ENCODE measurements at regions not wholly inside any gene's neighbourhood (a gene's known extent, or its start where the extent isn't known, plus 50 kb on each side); places are given as distances from the start of the nearest gene placed in this dataset.

DNA sequence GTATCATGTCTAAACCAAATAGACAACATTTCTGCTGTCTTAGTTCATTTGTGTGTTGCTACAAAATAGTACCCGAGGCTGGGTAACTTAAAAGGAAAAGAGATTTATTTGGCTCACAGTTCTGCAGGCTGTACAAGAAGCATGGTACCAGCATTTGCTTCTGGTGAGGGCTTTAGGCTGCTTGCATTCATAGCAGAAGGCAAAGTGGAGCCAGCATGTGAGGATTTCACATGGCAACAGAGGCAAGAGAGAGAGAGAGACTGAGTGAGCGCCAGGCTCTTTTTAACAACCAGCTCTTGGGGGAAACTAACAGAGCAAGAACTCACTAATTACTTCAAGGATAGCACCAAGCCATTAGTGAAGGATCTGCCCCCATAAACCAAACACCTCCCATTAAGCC, 271.4 kb upstream of the SRRM4 start (continued):
- TF ChIP-seq, protein P1, sequence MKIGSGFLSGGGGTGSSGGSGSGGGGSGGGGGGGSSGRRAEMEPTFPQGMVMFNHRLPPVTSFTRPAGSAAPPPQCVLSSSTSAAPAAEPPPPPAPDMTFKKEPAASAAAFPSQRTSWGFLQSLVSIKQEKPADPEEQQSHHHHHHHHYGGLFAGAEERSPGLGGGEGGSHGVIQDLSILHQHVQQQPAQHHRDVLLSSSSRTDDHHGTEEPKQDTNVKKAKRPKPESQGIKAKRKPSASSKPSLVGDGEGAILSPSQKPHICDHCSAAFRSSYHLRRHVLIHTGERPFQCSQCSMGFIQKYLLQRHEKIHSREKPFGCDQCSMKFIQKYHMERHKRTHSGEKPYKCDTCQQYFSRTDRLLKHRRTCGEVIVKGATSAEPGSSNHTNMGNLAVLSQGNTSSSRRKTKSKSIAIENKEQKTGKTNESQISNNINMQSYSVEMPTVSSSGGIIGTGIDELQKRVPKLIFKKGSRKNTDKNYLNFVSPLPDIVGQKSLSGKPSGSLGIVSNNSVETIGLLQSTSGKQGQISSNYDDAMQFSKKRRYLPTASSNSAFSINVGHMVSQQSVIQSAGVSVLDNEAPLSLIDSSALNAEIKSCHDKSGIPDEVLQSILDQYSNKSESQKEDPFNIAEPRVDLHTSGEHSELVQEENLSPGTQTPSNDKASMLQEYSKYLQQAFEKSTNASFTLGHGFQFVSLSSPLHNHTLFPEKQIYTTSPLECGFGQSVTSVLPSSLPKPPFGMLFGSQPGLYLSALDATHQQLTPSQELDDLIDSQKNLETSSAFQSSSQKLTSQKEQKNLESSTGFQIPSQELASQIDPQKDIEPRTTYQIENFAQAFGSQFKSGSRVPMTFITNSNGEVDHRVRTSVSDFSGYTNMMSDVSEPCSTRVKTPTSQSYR (CRISPR knock-in tag; IDR thresholded peaks at IDR 0.05): no peak
- TF ChIP-seq, protein P2, sequence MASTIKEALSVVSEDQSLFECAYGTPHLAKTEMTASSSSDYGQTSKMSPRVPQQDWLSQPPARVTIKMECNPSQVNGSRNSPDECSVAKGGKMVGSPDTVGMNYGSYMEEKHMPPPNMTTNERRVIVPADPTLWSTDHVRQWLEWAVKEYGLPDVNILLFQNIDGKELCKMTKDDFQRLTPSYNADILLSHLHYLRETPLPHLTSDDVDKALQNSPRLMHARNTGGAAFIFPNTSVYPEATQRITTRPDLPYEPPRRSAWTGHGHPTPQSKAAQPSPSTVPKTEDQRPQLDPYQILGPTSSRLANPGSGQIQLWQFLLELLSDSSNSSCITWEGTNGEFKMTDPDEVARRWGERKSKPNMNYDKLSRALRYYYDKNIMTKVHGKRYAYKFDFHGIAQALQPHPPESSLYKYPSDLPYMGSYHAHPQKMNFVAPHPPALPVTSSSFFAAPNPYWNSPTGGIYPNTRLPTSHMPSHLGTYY (CRISPR knock-in tag; IDR thresholded peaks at IDR 0.05): no peak
- TF ChIP-seq GABPB1 (CRISPR knock-in tag; IDR thresholded peaks at IDR 0.05) (no peak), NFE2L1 (CRISPR knock-in tag; IDR thresholded peaks at IDR 0.05) (no peak), JAZF1 (CRISPR knock-in tag; IDR thresholded peaks at IDR 0.05) (no peak), CREM (CRISPR knock-in tag; IDR thresholded peaks at IDR 0.05) (no peak)
- TF ChIP-seq, protein P3, sequence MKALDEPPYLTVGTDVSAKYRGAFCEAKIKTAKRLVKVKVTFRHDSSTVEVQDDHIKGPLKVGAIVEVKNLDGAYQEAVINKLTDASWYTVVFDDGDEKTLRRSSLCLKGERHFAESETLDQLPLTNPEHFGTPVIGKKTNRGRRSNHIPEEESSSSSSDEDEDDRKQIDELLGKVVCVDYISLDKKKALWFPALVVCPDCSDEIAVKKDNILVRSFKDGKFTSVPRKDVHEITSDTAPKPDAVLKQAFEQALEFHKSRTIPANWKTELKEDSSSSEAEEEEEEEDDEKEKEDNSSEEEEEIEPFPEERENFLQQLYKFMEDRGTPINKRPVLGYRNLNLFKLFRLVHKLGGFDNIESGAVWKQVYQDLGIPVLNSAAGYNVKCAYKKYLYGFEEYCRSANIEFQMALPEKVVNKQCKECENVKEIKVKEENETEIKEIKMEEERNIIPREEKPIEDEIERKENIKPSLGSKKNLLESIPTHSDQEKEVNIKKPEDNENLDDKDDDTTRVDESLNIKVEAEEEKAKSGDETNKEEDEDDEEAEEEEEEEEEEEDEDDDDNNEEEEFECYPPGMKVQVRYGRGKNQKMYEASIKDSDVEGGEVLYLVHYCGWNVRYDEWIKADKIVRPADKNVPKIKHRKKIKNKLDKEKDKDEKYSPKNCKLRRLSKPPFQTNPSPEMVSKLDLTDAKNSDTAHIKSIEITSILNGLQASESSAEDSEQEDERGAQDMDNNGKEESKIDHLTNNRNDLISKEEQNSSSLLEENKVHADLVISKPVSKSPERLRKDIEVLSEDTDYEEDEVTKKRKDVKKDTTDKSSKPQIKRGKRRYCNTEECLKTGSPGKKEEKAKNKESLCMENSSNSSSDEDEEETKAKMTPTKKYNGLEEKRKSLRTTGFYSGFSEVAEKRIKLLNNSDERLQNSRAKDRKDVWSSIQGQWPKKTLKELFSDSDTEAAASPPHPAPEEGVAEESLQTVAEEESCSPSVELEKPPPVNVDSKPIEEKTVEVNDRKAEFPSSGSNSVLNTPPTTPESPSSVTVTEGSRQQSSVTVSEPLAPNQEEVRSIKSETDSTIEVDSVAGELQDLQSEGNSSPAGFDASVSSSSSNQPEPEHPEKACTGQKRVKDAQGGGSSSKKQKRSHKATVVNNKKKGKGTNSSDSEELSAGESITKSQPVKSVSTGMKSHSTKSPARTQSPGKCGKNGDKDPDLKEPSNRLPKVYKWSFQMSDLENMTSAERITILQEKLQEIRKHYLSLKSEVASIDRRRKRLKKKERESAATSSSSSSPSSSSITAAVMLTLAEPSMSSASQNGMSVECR (CRISPR knock-in tag; IDR thresholded peaks at IDR 0.05; ENCODE audit: borderline replicate concordance): no peak
- TF ChIP-seq, protein P4, sequence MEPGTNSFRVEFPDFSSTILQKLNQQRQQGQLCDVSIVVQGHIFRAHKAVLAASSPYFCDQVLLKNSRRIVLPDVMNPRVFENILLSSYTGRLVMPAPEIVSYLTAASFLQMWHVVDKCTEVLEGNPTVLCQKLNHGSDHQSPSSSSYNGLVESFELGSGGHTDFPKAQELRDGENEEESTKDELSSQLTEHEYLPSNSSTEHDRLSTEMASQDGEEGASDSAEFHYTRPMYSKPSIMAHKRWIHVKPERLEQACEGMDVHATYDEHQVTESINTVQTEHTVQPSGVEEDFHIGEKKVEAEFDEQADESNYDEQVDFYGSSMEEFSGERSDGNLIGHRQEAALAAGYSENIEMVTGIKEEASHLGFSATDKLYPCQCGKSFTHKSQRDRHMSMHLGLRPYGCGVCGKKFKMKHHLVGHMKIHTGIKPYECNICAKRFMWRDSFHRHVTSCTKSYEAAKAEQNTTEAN (CRISPR knock-in tag; IDR thresholded peaks at IDR 0.05): no peak

DNA sequence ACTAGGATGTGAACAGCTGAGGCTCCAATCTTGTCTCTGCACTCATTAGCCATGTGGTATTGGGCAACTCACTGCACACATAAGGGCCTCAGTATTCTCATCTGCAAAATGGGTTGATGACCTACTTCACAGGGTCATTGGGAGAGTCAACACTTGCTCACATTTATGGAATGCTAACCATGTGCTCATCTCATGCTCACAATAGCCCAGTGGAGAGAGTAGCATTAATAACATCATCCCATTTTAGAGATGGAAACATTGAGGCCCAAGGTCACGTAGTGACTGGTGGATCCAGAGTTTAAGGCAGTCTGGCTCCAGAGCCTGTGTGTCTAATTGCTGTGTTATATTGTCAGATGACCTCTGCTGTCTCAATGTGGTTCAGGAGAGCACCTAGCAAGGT, 270.2 kb upstream of the SRRM4 start:
- Mint-ChIP-seq H3K4me1 (peaks cover 6% of the 10 kb centered on the region), H3K9me3 (peaks cover 31% of the 10 kb centered on the region), H3K4me3 (no peak overlapping the region), H3K36me3 (peaks cover 8% of the 10 kb centered on the region; the same call in 1 of the 2 replicates), H3K27me3 (ENCODE audit: low read depth) (no peaks in the 10 kb centered on the region), H3K27ac (no peak overlapping the region)
- no peak for ATAC-seq
- CTCF ChIA-PET: interaction anchor here (0.7 kb wide), 1 partner anchor 334 kb away, joined by 3 read pairs; no protein-coding TSS in a partner anchor
- POLR2A ChIA-PET: no interaction called here
- no peak for DNase-seq (ENCODE audit: low spot score)
- TF ChIP-seq CREB1 (CRISPR knock-in tag; IDR thresholded peaks at IDR 0.05) (no peak), TP53 (CRISPR knock-in tag; IDR thresholded peaks at IDR 0.05) (no peak), ESRRA (CRISPR knock-in tag; IDR thresholded peaks at IDR 0.05; ENCODE audit: borderline replicate concordance) (no peak), GRHL2 (CRISPR knock-in tag; IDR thresholded peaks at IDR 0.05; ENCODE audit: insufficient replicate concordance, severe bottlenecking) (no peak), ZBTB21 (CRISPR knock-in tag; IDR thresholded peaks at IDR 0.05; ENCODE audit: borderline replicate concordance) (no peak), ZNF317 (CRISPR knock-in tag; IDR thresholded peaks at IDR 0.05; ENCODE audit: borderline replicate concordance, low read depth) (no peak), FOXP1 (CRISPR knock-in tag; IDR thresholded peaks at IDR 0.05; ENCODE audit: borderline replicate concordance) (no peak)
- TF ChIP-seq, protein P5, sequence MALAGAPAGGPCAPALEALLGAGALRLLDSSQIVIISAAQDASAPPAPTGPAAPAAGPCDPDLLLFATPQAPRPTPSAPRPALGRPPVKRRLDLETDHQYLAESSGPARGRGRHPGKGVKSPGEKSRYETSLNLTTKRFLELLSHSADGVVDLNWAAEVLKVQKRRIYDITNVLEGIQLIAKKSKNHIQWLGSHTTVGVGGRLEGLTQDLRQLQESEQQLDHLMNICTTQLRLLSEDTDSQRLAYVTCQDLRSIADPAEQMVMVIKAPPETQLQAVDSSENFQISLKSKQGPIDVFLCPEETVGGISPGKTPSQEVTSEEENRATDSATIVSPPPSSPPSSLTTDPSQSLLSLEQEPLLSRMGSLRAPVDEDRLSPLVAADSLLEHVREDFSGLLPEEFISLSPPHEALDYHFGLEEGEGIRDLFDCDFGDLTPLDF (CRISPR knock-in tag; IDR thresholded peaks at IDR 0.05): no peak
- TF ChIP-seq, protein P6, sequence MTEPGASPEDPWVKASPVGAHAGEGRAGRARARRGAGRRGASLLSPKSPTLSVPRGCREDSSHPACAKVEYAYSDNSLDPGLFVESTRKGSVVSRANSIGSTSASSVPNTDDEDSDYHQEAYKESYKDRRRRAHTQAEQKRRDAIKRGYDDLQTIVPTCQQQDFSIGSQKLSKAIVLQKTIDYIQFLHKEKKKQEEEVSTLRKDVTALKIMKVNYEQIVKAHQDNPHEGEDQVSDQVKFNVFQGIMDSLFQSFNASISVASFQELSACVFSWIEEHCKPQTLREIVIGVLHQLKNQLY (CRISPR knock-in tag; IDR thresholded peaks at IDR 0.05): no peak
- TF ChIP-seq, protein P7, sequence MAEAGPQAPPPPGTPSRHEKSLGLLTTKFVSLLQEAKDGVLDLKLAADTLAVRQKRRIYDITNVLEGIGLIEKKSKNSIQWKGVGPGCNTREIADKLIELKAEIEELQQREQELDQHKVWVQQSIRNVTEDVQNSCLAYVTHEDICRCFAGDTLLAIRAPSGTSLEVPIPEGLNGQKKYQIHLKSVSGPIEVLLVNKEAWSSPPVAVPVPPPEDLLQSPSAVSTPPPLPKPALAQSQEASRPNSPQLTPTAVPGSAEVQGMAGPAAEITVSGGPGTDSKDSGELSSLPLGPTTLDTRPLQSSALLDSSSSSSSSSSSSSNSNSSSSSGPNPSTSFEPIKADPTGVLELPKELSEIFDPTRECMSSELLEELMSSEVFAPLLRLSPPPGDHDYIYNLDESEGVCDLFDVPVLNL (CRISPR knock-in tag; IDR thresholded peaks at IDR 0.05; ENCODE audit: borderline replicate concordance, low read depth): no peak
- TF ChIP-seq, protein P8, sequence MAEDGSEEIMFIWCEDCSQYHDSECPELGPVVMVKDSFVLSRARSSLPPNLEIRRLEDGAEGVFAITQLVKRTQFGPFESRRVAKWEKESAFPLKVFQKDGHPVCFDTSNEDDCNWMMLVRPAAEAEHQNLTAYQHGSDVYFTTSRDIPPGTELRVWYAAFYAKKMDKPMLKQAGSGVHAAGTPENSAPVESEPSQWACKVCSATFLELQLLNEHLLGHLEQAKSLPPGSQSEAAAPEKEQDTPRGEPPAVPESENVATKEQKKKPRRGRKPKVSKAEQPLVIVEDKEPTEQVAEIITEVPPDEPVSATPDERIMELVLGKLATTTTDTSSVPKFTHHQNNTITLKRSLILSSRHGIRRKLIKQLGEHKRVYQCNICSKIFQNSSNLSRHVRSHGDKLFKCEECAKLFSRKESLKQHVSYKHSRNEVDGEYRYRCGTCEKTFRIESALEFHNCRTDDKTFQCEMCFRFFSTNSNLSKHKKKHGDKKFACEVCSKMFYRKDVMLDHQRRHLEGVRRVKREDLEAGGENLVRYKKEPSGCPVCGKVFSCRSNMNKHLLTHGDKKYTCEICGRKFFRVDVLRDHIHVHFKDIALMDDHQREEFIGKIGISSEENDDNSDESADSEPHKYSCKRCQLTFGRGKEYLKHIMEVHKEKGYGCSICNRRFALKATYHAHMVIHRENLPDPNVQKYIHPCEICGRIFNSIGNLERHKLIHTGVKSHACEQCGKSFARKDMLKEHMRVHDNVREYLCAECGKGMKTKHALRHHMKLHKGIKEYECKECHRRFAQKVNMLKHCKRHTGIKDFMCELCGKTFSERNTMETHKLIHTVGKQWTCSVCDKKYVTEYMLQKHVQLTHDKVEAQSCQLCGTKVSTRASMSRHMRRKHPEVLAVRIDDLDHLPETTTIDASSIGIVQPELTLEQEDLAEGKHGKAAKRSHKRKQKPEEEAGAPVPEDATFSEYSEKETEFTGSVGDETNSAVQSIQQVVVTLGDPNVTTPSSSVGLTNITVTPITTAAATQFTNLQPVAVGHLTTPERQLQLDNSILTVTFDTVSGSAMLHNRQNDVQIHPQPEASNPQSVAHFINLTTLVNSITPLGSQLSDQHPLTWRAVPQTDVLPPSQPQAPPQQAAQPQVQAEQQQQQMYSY (CRISPR knock-in tag; IDR thresholded peaks at IDR 0.05): no peak
